ENCODE measurements at regions not wholly inside any gene's neighbourhood (a gene's known extent, or its start where the extent isn't known, plus 50 kb on each side); places are given as distances from the start of the nearest gene placed in this dataset.
A peak's percentile ranks its signal among the peaks of the same experiment; 100 is the strongest.

- Histone ChIP-seq H3K4me1 (ENCODE audit: control insufficient read depth, insufficient read depth, low read length) (no peaks in the 10 kb centered on the region), H3K27ac (ENCODE audit: extremely low read depth, low read depth, low read length) (no peak overlapping the region), H3K9me3 (ENCODE audit: control insufficient read depth, insufficient read depth, low read depth, low read length) (no peaks in the 10 kb centered on the region), H3K36me3 (ENCODE audit: control insufficient read depth in 2 of 2, insufficient read depth in 1 of 2, low read length in 2 of 2) (no peaks in the 10 kb centered on the region), H3K4me3 (ENCODE audit: low read depth, low read length) (no peak overlapping the region)
- ChIA-PET CTCF (interaction anchor here (0.6 kb wide), 1 partner anchor 361 kb away, joined by 3 read pairs; no protein-coding TSS in a partner anchor), POLR2A (no interaction called here)
- TF ChIP-seq SALL2 (tag by site-specific recombination; IDR thresholded peaks at IDR 0.05; ENCODE audit: borderline replicate concordance), result no peak
Observed at GRCh38 chr15:97876281-97876675, 84.2 kb upstream of the ARRDC4 start.

GRCh38 chr15:97881346-97881965, 79.0 kb upstream of the ARRDC4 start:
- CTCF ChIA-PET, result interaction anchor here (0.7 kb wide), 1 partner anchor 25 kb away, joined by 4 read pairs; no protein-coding TSS in a partner anchor
- Histone ChIP-seq H3K36me3 (ENCODE audit: control insufficient read depth in 2 of 2, insufficient read depth in 1 of 2, low read length in 2 of 2) (no peaks in the 10 kb centered on the region), H3K27ac (ENCODE audit: extremely low read depth, low read depth, low read length) (no peak overlapping the region), H3K9me3 (ENCODE audit: control insufficient read depth, insufficient read depth, low read depth, low read length) (no peaks in the 10 kb centered on the region), H3K4me1 (ENCODE audit: control insufficient read depth, insufficient read depth, low read length) (no peaks in the 10 kb centered on the region), H3K4me3 (ENCODE audit: low read depth, low read length) (no peak overlapping the region)
- POLR2A ChIA-PET, result no interaction called here
- TF ChIP-seq SCRT1 (tag by site-specific recombination; IDR thresholded peaks at IDR 0.05; ENCODE audit: borderline replicate concordance) (peak; percentile 19; the same call in 1 of the 2 replicates), ZFHX2 (tag by site-specific recombination; conservative IDR thresholded peaks at IDR 0.05) (0 out of 2 replicates have a peak, but pooled peaks have one; percentile 20), SCRT2 (tag by site-specific recombination; IDR thresholded peaks at IDR 0.05) (peak; percentile 83), ATF2 (tag by site-specific recombination; IDR thresholded peaks at IDR 0.05; ENCODE audit: low read depth) (no peak)

- no peak overlapping the region for H3K4me3 ChIP-seq (ENCODE audit: low read depth, low read length)
- TF ChIP-seq ZBTB17 (tag by site-specific recombination; IDR thresholded peaks at IDR 0.05), result no peak
- TF ChIP-seq ZNF140 (tag by site-specific recombination; IDR thresholded peaks at IDR 0.05), result no peak
- no peak for TF ChIP-seq KLF17 (tag by site-specific recombination; IDR thresholded peaks at IDR 0.05)
- TF ChIP-seq ZIC2 (tag by site-specific recombination; IDR thresholded peaks at IDR 0.05), result no peak
- no peak for TF ChIP-seq ZNF768 (tag by site-specific recombination; IDR thresholded peaks at IDR 0.05)
- TF ChIP-seq ZNF501 (tag by site-specific recombination; IDR thresholded peaks at IDR 0.05), result no peak
- TF ChIP-seq ZNF404 (tag by site-specific recombination; IDR thresholded peaks at IDR 0.05), result no peak
- TF ChIP-seq ZNF169 (tag by site-specific recombination; IDR thresholded peaks at IDR 0.05), result no peak
- TF ChIP-seq ZNF626 (tag by site-specific recombination; IDR thresholded peaks at IDR 0.05), result no peak
Observed at GRCh38 chr15:97884513-97885131, 75.9 kb upstream of the ARRDC4 start.

GRCh38 chr15:97890307-97890706, 70.2 kb upstream of the ARRDC4 start:
- no peaks in the 10 kb centered on the region for H3K36me3 ChIP-seq (ENCODE audit: control insufficient read depth in 2 of 2, insufficient read depth in 1 of 2, low read length in 2 of 2)
- POLR2A ChIA-PET, result no interaction called here
- TF ChIP-seq ZNF555 (tag by site-specific recombination; conservative IDR thresholded peaks at IDR 0.05) (no peak), MZF1 (tag by site-specific recombination; IDR thresholded peaks at IDR 0.05; ENCODE audit: borderline replicate concordance) (no peak), ZNF24 (tag by site-specific recombination; IDR thresholded peaks at IDR 0.05) (no peak), ZNF266 (tag by site-specific recombination; IDR thresholded peaks at IDR 0.05; ENCODE audit: low read depth) (no peak), YY2 (tag by site-specific recombination; IDR thresholded peaks at IDR 0.05) (no peak)
- no peak overlapping the region for H3K4me3 ChIP-seq (ENCODE audit: low read depth, low read length)
- H3K4me1 ChIP-seq (ENCODE audit: control insufficient read depth, insufficient read depth, low read length), result no peaks in the 10 kb centered on the region
- CTCF ChIA-PET, result interaction anchor here (0.6 to 3.5 kb wide), 2 partner anchors 9 to 15 kb away, joined by 3 to 19 read pairs; no protein-coding TSS in a partner anchor
- no peaks in the 10 kb centered on the region for H3K9me3 ChIP-seq (ENCODE audit: control insufficient read depth, insufficient read depth, low read depth, low read length)
- H3K27ac ChIP-seq (ENCODE audit: extremely low read depth, low read depth, low read length), result no peak overlapping the region

More at GRCh38 chr15:97884513-97885131, 75.9 kb upstream of the ARRDC4 start:
- ChIA-PET POLR2A (no interaction called here), CTCF (interaction anchor here (0.9 kb wide), 1 partner anchor 293 kb away, joined by 5 read pairs; no protein-coding TSS in a partner anchor)
- H3K4me1 ChIP-seq (ENCODE audit: control insufficient read depth, insufficient read depth, low read length), result no peaks in the 10 kb centered on the region
- no peaks in the 10 kb centered on the region for H3K9me3 ChIP-seq (ENCODE audit: control insufficient read depth, insufficient read depth, low read depth, low read length)
- H3K27ac ChIP-seq (ENCODE audit: extremely low read depth, low read depth, low read length), result no peak overlapping the region
- no peaks in the 10 kb centered on the region for H3K36me3 ChIP-seq (ENCODE audit: control insufficient read depth in 2 of 2, insufficient read depth in 1 of 2, low read length in 2 of 2)

Measured in HEK293 (cell line).